ENCODE measurements at regions not wholly inside any gene's neighbourhood (a gene's known extent, or its start where the extent isn't known, plus 50 kb on each side); places are given as distances from the start of the nearest gene placed in this dataset.

- TF ChIP-seq CTCF (IDR thresholded peaks at IDR 0.05; ENCODE audit: unreplicated experiment), result no peak
- DNase-seq (ENCODE audit: low spot score), result no peak
- Mint-ChIP-seq H3K4me1 (ENCODE audit: unreplicated experiment) (no peaks in the 10 kb centered on the region), H3K27me3 (ENCODE audit: unreplicated experiment) (no peaks in the 10 kb centered on the region), H3K27ac (ENCODE audit: unreplicated experiment) (no peak overlapping the region), H3K9me3 (ENCODE audit: unreplicated experiment) (no peaks in the 10 kb centered on the region), H3K36me3 (ENCODE audit: low read depth, unreplicated experiment) (no peaks in the 10 kb centered on the region), H3K4me3 (ENCODE audit: unreplicated experiment) (no peak overlapping the region)
These were observed 313.7 kb upstream of the COL8A1 start for GRCh38 chr3:99324636-99325203.

- Mint-ChIP-seq H3K27ac (ENCODE audit: unreplicated experiment) (no peak overlapping the region), H3K4me3 (ENCODE audit: unreplicated experiment) (no peak overlapping the region), H3K9me3 (ENCODE audit: unreplicated experiment) (no peaks in the 10 kb centered on the region), H3K4me1 (ENCODE audit: unreplicated experiment) (no peaks in the 10 kb centered on the region), H3K27me3 (ENCODE audit: unreplicated experiment) (no peaks in the 10 kb centered on the region), H3K36me3 (ENCODE audit: low read depth, unreplicated experiment) (no peaks in the 10 kb centered on the region)
- no peak for TF ChIP-seq CTCF (IDR thresholded peaks at IDR 0.05; ENCODE audit: unreplicated experiment)
- DNase-seq (ENCODE audit: low spot score), result no peak
These were observed 314.5 kb upstream of the COL8A1 start for GRCh38 chr3:99323940-99324339.

- no peak for DNase-seq (ENCODE audit: low spot score)
- no peaks in the 10 kb centered on the region for H3K9me3 Mint-ChIP-seq (ENCODE audit: unreplicated experiment)
- no peak overlapping the region for H3K27ac Mint-ChIP-seq (ENCODE audit: unreplicated experiment)
- no peak overlapping the region for H3K4me3 Mint-ChIP-seq (ENCODE audit: unreplicated experiment)
- H3K27me3 Mint-ChIP-seq (ENCODE audit: unreplicated experiment), result no peaks in the 10 kb centered on the region
- no peaks in the 10 kb centered on the region for H3K36me3 Mint-ChIP-seq (ENCODE audit: low read depth, unreplicated experiment)
- no peak for TF ChIP-seq CTCF (IDR thresholded peaks at IDR 0.05; ENCODE audit: unreplicated experiment)
- H3K4me1 Mint-ChIP-seq (ENCODE audit: unreplicated experiment), result no peaks in the 10 kb centered on the region
These were observed 315.8 kb upstream of the COL8A1 start for GRCh38 chr3:99322551-99322950.

- no peaks in the 10 kb centered on the region for H3K9me3 Mint-ChIP-seq (ENCODE audit: unreplicated experiment)
- H3K4me3 Mint-ChIP-seq (ENCODE audit: unreplicated experiment), result no peak overlapping the region
- H3K36me3 Mint-ChIP-seq (ENCODE audit: low read depth, unreplicated experiment), result no peaks in the 10 kb centered on the region
- no peak for TF ChIP-seq CTCF (IDR thresholded peaks at IDR 0.05; ENCODE audit: unreplicated experiment)
- no peak overlapping the region for H3K27ac Mint-ChIP-seq (ENCODE audit: unreplicated experiment)
- H3K4me1 Mint-ChIP-seq (ENCODE audit: unreplicated experiment), result no peaks in the 10 kb centered on the region
- no peak for DNase-seq (ENCODE audit: low spot score)
- no peaks in the 10 kb centered on the region for H3K27me3 Mint-ChIP-seq (ENCODE audit: unreplicated experiment)
These were observed 317.1 kb upstream of the COL8A1 start for GRCh38 chr3:99321261-99321660.

GRCh38 chr3:99319961-99320360 lies 318.4 kb upstream of the COL8A1 start:
- no peak for DNase-seq (ENCODE audit: low spot score)
- no peak for TF ChIP-seq CTCF (IDR thresholded peaks at IDR 0.05; ENCODE audit: unreplicated experiment)
- Mint-ChIP-seq H3K4me1 (ENCODE audit: unreplicated experiment) (no peaks in the 10 kb centered on the region), H3K27ac (ENCODE audit: unreplicated experiment) (no peak overlapping the region), H3K9me3 (ENCODE audit: unreplicated experiment) (no peaks in the 10 kb centered on the region), H3K4me3 (ENCODE audit: unreplicated experiment) (no peak overlapping the region), H3K36me3 (ENCODE audit: low read depth, unreplicated experiment) (no peaks in the 10 kb centered on the region), H3K27me3 (ENCODE audit: unreplicated experiment) (no peaks in the 10 kb centered on the region)

Data from endothelial cell (in vitro differentiated cells).